8988T (cell line): ENCODE measurements at regions not wholly inside any gene's neighbourhood (a gene's known extent, or its start where the extent isn't known, plus 50 kb on each side); places are given as distances from the start of the nearest gene placed in this dataset.

Source experiments
- DNase-seq: peaks from one replicate; pipeline ENCODE4 v3.0.0; 2011

DNA sequence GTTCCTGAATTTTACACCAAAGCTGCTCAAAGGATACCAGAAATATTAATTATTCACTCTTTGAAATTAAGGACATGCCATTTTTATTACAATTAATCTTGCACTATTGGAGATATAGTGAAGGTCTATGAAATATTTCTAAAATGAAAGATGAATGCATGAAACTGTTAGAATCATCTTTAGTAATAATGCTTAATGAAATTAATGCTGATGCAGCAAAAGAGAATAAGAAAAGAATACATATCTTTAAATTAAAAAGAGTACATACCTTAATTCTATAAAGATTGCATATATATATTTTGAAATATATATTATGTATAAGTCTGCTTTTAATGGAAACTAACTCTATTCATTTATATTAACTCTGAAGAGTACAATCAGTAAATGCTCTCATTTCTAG lies 236.0 kb downstream of the ALX1 start:
- DNase-seq: no peak

DNA sequence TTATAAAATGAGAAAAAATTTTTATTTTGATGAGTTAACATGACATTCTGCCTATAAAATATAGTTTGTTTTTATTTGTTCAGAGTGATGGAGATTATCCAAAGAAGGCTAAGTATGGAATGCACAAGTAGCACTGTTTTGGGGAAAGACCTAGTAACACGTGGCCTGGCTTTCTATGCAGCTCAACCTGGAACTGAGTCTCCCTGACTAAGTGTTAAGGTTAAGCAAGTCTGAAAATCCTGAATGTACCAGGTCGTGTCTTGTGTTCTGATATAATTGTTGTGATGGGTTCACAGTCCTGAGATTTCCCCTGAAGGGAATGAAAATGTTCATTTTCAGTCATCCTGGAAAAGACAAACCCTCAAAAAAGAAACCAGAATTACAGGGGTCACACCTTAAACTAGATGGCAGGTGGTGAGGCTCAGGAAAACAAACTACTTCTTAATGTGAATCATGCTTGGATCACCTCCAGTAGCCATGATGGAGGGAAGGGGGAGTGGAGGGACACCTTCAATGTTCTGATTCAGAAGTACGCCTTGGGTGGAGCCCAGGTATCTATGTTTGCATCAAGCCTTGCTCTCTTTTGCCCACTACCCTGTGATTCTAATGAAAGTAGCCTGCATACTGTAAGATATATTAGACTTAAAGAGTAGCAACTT lies 236.8 kb downstream of the ALX1 start:
- DNase-seq: no peak

- no peak for DNase-seq
These were observed 239.1 kb downstream of the ALX1 start for GRCh38 chr12:85519163-85519562.

- no peak for DNase-seq
These were observed 243.2 kb downstream of the ALX1 start for GRCh38 chr12:85523197-85523596.

DNA sequence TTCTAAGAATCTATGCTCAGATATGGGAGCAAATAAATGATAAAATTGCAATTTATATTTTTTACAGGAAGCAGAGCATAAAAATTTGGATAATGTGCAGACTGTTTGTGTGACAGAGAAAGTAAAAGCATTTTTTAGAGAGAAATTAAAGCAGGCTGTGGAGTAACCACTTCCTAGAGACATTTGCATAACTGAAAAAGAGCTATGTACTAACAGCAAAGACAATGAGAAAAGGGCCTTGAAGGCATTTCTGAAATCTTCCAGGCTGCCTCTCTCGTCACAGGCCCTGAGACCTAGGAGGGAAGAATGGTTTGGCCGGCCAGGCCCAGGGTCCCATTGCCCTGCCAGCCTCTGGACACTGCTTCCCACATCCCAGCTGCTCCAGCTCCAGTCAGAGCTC lies 247.2 kb downstream of the ALX1 start:
- DNase-seq: no peak

- no peak for DNase-seq
These were observed 249.9 kb downstream of the ALX1 start for GRCh38 chr12:85529896-85530295.

DNA sequence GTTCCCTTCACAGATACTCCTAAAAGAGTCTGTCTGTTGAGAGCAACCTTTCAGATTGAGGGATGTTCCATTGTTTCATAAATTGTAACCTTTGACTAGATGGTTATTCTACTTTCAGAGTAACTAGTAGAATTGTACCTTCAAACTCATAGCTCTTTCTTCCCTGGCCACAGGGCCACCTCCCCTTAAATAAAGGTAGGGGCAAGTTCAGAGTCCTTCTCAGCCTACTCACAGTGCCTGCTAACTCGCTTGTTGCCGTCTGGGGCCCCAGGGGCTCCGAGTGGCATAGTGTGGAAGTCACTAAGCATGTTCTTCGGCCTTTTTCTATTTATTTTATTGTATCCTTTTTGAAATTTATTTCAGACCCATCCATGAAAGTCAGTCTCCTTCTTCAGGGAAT lies 250.4 kb downstream of the ALX1 start:
- no peak for DNase-seq

DNA sequence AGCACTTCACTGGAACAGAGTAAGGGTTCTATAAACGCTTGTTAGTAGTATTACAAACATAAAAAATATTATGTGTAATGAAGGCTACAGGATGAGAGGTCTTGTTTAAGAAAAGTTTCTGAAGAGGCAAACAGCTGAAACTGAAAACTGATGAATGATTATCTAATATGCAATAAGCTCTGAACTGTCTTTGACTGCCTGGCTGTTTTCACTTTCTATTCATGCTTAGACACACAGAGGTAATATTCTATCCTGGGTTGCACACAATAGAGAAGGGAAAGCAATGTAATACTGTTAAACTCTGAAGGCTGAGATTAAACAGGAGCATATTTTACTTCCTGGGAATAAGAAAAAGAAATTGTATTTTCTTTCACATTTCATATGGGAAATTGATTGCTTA lies 251.3 kb downstream of the ALX1 start:
- no peak for DNase-seq

DNA sequence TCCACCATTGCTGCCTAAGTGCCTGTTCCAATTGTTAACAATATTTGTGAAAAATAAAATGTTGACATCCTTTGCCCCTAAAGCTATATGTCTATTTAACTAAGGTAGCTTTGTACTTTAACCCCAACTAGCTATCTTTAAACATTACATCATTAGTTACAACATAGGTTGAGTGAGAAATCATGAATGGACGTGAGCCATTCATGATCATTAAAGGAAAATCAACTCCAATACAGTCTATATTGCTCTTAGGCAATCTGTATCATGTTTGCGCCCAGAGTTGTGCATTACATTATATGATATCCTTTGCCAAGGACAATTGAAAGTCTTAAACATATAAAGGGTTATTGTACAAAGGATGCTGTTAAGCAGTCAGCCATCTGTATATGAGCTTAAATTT lies 269.6 kb downstream of the ALX1 start:
- DNase-seq: no peak

- no peak for DNase-seq
These were observed 270.9 kb downstream of the ALX1 start for GRCh38 chr12:85550924-85551323.

- no peak for DNase-seq
These were observed 272.4 kb downstream of the ALX1 start for GRCh38 chr12:85552461-85552860.

DNA sequence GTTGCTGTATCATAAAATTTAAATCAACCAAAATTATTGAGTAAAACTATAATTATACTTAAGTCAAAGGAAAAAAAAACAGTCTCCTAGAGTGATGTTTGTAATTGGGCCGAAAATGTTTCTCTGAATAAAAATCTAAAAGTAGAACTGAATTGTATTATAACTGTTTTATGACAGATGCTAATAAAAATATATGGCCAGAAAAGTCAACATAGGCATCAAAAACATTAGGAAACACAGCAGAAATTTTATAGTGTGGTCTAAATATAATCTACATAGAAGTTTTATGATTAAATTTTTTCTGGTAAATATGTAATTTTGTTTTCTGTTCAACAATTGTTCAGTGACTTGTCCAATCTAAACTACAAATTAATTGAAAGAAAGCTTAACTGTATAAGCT lies 277.8 kb downstream of the ALX1 start:
- DNase-seq: no peak

DNA sequence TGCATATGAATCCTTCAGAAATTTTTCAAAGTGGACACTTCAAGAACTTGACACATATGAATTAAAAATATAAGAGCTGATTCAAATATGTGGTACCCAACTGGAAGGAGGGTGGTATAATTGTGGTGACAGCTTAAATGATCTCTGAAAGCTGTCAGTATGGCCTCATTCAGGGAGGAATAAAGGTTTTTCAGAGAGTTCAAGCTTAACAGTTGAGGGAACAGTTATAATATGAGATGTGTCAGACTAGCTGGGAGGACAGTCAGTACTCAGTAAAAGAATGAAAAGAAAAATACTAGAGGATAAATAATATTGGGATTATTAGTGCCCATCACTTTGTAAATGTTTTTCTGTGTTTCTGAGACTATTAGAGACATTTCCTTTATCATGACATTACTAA lies 277.5 kb downstream of the RASSF9 start:
- DNase-seq: no peak

DNA sequence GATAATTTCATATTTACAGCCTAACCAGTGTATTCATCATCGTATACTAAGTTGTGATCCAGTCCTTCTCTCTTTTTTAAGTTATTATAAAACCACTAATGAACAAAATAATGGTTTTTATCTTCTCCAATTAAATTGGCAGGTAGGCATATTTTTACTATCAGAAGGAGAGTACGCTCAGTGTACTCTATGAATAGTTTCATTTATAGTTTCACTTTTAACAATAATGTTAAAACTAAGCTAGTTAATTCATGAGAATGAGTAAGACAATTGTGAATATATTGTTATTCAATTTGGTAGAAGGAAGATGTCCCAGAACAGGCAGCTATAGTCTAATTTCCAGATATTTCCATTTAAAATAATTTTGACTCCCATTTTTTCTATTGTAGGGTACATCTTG lies 277.1 kb downstream of the RASSF9 start:
- no peak for DNase-seq

- DNase-seq: no peak
These were observed 276.7 kb downstream of the RASSF9 start for GRCh38 chr12:85559536-85559935.

- DNase-seq: no peak
These were observed 273.4 kb downstream of the RASSF9 start for GRCh38 chr12:85562765-85563164.

GRCh38 chr12:85564786-85565185 lies 271.4 kb downstream of the RASSF9 start:
- no peak for DNase-seq

- DNase-seq: no peak
These were observed 267.7 kb downstream of the RASSF9 start for GRCh38 chr12:85568395-85569103.

DNA sequence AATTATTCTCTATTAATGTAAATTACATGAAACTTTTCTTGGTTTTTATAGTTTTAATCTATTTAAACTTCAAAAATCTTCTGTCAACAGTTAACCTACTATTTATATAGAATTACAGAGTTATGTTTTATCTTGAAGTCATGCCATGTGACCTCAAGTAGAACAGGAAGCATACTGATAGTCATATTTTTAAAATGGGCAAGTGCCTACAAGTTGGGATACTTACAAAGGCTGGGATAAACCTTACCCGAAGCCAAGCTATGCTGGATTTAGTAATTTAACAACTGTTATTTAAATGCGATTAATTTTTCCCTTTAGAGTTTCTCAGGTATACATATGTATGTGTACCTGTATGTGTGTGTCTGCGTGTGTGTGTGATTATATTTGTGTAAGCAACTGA lies 266.9 kb downstream of the RASSF9 start:
- DNase-seq: no peak

DNA sequence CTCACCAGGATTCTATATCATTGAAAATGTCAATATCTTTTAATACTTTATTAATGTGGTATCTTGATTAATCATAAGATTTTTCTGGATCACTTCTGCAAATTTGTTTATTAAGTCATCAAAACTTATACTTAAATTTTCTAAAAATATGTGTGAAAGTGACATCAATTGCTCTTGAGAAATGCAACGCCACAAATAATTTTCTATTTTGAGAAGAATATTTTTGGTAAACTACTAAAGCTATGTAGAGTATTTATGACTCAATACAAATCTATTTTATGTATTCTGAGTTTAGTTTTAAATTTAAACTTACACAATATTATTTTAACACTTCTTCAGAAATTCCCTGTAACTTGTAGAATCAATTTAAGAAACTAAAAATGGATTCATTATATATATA lies 263.3 kb downstream of the RASSF9 start:
- no peak for DNase-seq

- no peak for DNase-seq
These were observed 262.5 kb downstream of the RASSF9 start for GRCh38 chr12:85573635-85574214.

DNA sequence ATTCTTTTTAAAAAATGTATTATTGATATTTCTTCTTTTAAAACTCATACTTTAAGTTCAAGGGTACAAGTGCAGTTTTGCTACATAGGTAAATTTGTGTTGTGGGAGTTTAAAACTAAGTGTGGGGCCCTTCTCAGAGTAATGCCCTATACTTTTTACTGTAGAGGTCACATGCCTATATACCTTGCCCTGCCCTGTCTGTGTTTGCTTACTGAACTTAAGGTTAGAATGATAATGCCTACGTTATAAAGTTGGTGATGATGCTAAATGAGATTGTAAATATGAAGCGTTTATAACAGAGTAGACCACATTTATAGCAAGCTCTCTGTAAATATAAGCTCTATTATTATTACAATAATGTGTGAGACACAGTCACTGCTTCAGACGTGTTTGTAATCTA lies 261.9 kb downstream of the RASSF9 start:
- no peak for DNase-seq

DNA sequence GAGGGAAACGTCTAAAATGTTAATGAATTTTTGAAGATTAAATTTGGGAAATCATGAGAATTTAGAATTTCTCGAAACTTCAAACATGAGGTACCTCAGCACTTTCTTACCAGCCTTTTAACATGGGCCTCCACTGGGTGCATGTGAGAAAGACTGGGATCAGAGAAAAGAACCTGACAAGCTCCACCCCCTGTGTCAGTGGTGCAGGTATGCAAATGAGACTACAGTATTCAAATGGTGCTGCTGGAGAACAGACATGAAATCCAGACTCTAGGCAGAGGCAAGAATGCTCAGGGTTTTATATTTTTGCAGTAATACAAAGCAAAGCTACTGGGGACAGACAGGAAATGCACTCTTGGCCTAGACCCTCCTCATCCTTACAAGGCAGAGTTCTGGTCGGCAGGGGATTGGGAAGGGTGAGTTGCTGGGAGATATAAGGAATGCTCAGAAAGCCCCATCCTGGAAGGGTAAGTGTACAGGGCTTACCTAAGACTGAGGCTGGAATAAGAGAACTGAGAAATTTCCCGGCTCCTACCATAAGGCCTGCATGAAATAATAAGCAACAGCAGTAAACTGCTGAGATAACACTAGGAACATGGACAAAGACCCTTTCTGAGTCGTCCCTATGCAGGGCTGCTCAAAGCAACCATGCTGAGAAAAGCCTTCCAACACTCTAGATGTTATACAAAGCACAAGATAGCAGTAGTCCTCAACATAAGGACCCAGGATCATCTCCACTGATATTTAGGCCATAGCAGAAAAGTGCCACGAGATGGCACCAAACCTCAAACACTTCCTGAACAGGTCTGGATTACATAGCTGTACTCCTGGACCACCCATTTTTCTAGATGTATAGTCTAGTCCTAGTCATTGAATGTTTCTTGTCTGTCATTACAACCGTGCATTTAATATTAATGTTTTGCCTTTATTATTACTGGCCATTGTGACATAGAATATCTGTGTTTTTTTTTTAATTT lies 260.8 kb downstream of the RASSF9 start:
- peak; percentile 20 for DNase-seq
